GM20000 (cell line): ENCODE measurements at regions not wholly inside any gene's neighbourhood (a gene's known extent, or its start where the extent isn't known, plus 50 kb on each side); places are given as distances from the start of the nearest gene placed in this dataset.

Experiments
- DNase-seq: peaks from one replicate; pipeline ENCODE4 v3.0.0; 2012; ENCODE audit warnings: low spot score
- TF ChIP-seq, protein P1 (sequence below): IDR thresholded peaks from 2 replicates; pipeline ENCODE4 v1.5.1; 2012; ENCODE audit warnings: mild to moderate bottlenecking, control low read depth; ENCODE audit errors: extremely low read depth, missing control alignments

DNA sequence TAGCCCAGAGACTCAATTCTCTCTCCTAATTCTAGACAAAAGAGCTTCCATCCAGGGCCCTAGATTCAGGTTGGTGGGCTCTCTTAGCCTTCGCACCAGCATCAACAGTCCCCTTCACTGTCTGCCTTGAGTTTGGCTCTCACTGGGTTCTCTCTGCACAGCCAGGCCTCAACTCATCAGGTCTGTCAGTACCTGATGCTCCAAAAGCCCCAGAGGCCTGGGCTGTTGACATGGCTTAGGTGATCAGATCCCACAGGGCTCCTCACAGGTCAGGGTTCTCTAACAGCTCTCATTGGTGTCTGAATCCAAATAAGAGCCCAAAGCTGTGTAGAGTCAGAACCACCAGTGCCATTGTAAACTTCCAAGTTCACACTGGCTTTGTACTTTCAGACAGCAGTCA, 206.6 kb upstream of the PPP2R3A start:
- DNase-seq: no peak
- TF ChIP-seq, protein P1, sequence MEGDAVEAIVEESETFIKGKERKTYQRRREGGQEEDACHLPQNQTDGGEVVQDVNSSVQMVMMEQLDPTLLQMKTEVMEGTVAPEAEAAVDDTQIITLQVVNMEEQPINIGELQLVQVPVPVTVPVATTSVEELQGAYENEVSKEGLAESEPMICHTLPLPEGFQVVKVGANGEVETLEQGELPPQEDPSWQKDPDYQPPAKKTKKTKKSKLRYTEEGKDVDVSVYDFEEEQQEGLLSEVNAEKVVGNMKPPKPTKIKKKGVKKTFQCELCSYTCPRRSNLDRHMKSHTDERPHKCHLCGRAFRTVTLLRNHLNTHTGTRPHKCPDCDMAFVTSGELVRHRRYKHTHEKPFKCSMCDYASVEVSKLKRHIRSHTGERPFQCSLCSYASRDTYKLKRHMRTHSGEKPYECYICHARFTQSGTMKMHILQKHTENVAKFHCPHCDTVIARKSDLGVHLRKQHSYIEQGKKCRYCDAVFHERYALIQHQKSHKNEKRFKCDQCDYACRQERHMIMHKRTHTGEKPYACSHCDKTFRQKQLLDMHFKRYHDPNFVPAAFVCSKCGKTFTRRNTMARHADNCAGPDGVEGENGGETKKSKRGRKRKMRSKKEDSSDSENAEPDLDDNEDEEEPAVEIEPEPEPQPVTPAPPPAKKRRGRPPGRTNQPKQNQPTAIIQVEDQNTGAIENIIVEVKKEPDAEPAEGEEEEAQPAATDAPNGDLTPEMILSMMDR: no peak

DNA sequence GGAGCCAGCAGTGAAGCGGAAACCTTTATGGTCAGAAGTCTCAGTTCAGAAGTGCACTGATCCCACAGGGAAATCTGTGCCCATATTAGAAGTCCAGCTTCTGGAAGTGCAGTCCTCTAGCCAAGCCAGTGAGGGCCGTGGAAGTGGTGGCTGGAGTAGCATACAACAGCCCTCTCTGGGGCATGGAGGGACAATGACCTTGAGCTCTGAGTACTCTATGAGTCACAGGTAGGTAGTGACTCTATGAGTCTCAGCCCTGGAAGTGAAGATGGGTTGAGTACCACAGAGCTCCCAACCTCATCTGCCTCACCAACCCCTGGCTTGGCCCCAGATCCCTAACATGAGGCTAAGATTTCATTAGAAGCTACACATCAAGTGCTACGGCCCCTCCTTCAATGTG, 205.9 kb upstream of the PPP2R3A start:
- TF ChIP-seq, protein P1: no peak
- DNase-seq: no peak

DNA sequence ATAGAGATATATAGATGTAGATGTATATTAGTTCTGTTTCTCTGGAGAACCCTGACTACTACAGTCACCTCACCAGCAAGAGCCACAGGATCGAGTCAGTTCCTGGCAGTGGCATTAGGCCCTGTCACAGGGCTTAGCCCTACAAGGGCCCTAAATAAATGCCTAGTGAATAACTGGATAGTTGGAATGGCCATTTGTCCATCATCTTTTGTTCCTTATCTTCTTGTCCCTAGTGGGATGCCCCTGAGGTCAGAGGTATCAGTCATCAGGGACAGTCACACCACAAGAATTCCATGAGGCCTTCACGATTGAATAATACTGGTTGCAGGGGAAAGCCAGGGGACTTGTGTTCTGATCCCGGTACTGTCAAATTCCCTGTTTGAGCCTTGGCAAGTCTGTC, 204.9 kb upstream of the PPP2R3A start:
- TF ChIP-seq, protein P1: no peak
- DNase-seq: no peak

DNA sequence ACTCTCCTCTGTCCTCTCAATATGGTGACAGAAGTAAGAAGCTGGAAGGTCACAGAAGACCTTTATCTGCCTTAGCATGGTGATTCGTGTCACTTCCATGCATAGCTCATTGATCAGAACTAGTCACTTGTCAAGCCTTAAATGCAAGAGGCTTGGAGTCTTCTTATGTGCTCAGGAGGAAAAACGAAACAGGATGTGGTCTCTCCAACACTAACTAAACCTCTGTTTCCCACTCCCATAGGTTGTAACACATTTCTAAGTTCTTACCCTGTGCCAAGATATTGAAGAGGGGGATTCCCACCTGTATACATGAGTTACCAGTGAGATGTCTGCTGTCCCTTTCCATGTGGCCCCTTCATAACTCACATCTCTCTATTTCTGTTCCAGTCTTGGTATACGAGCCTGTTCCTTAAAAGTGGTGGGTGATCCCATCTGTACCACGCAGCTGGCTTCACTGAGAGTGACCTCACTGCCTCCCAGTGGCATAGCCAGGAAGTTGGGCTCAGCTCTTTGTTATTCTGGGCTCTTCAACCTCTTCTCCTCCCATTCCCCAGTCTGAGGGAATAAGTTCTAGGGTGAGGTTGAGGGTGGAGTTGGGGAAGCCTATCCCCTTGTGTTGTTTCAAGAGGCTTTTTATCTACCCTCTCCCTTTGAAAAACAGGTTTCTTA, 203.2 kb upstream of the PPP2R3A start:
- no peak for DNase-seq
- TF ChIP-seq, protein P1: no peak

DNA sequence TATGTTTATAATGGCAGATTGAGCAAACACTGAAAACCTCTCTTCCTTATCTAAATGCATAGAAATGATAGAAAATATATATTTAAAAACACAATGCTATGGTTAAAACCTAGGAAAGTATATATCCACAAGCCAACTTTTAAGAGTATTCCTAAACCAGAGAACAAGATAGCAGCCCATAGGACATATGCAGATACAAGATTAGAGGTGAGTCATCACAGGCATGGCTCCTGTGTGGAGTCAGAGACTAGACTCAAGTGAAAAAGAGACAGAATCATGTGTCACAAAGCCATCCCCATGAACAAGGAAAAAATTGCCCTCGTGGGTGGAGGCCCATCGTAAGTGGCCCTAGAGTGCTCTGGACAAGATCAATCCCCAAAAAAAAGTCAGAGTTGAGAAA, 199.4 kb upstream of the PPP2R3A start:
- TF ChIP-seq, protein P1: no peak
- no peak for DNase-seq

DNA sequence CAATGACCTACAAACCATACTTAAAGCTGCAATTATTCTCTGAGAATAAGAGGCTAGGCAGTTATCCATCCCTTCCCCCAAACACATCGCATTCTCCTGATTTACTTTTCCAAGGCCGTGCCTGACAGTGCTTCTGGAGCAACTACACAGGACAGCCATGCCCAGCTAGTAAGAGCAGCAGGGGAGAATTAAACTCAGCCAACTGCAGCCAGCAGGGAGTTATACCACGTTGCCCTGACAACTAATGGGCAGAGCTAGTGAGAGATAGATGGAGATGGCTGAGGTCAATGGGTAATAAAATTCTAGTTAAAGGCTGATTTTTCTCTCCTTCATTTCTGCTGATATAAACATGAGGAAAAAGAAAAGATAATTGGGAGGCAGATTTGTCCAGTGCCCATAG, 193.8 kb upstream of the PPP2R3A start:
- DNase-seq: no peak
- TF ChIP-seq, protein P1: no peak

DNA sequence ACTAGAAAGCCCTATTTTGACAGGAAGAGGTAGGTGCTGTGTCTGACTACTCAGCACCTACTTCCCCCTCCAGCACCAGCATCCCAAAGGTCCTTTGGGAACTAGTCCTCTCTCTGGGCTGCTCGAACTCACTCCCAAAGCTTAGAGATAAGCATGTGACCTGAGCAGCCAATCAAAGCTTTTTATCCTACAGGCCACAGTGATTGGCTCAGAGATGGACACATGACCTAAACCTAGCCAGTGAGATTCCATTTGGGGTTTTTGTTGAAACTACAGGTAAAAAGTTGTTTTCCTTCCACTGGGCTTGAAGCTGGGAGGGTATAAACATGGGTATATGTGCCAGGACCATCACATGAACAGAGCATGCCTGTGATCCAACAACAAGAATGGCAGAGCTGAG, 186.5 kb upstream of the PPP2R3A start:
- no peak for DNase-seq

More for the DNA sequence above, 186.5 kb upstream of the PPP2R3A start:
- TF ChIP-seq, protein P1: no peak
